Adipocyte (in vitro differentiated cells): ENCODE measurements at regions not wholly inside any gene's neighbourhood (a gene's known extent, or its start where the extent isn't known, plus 50 kb on each side); places are given as distances from the start of the nearest gene placed in this dataset.
A peak's percentile ranks its signal among the peaks of the same experiment; 100 is the strongest.

Experiments
- DNase-seq: peaks from one replicate; pipeline ENCODE4 v3.0.0-alpha.2; 2015; ENCODE audit warnings: low read depth
- H3K27me3 ChIP-seq: replicated peaks from 2 replicates; pipeline ENCODE4 v1.7.0; 2013; ENCODE audit warnings: mild to moderate bottlenecking, low read length, moderate library complexity; ENCODE audit not compliant: control insufficient read depth, insufficient read depth
- H3K36me3 ChIP-seq: 2 replicates; pipeline ENCODE4 v1.7.0; 2013; ENCODE audit warnings: low read length, mild to moderate bottlenecking, moderate library complexity; ENCODE audit not compliant: control insufficient read depth, insufficient read depth, severe bottlenecking
- H3K4me1 ChIP-seq: 2 replicates; pipeline ENCODE4 v1.7.0; 2013; ENCODE audit warnings: mild to moderate bottlenecking, low read length, moderate library complexity; ENCODE audit not compliant: control insufficient read depth, insufficient read depth
- H3K4me3 ChIP-seq: 2 replicates; pipeline ENCODE4 v1.7.0; 2013; ENCODE audit warnings: mild to moderate bottlenecking, low read length, moderate library complexity
- H3K9ac ChIP-seq: 2 replicates; pipeline ENCODE4 v1.7.0; 2013; ENCODE audit warnings: mild to moderate bottlenecking, low read length, moderate library complexity
- H3K9me3 ChIP-seq: 2 replicates; pipeline ENCODE4 v1.7.0; 2013; ENCODE audit warnings: mild to moderate bottlenecking, low read length, moderate library complexity; ENCODE audit not compliant: control insufficient read depth

DNA sequence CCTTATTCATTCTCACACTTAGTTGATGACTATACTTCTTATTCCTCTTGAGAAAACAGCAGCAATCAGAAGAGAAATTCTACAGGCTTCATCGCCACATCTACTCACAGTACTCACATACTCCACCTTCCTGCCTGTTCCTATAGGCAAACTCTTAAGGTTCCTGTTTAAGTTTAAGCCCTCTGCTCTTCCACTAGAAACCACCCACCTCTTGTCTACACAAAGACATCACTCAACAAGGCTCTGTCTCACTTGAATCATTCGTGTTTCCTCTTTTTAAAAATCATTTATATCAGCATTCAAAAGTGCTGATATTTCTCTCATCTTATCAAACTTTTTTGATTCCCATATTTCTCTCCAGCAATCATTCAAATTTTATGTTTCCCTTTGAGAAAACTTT, 85.5 kb upstream of the ADO start:
- Histone ChIP-seq H3K4me1 (no peaks in the 10 kb centered on the region), H3K4me3 (no peak overlapping the region), H3K36me3 (no peaks in the 10 kb centered on the region), H3K9me3 (no peaks in the 10 kb centered on the region), H3K27me3 (no peaks in the 10 kb centered on the region), H3K9ac (no peak overlapping the region)
- DNase-seq: no peak

DNA sequence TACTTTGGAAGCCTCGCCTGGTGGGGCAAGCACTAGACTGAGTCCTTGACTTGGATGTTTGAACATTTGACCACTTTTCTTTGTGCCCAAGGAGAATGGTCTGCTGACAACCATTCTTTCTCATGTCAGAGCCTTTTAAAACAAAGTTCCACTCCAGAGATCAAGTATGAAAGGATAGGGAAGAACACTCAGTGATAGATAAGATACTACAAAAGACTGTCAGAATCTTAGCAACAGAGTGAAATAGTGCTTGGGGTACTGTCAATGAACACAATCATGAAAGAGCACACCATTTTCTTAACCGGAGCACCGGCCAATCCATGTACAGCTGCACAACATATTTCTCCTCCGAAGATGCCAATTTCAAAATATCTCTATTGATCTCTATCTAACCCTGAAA, 82.8 kb upstream of the ADO start:
- DNase-seq: no peak
- Histone ChIP-seq H3K4me3 (no peak overlapping the region), H3K9ac (no peak overlapping the region), H3K36me3 (no peaks in the 10 kb centered on the region), H3K4me1 (no peaks in the 10 kb centered on the region), H3K27me3 (no peaks in the 10 kb centered on the region), H3K9me3 (no peaks in the 10 kb centered on the region)

DNA sequence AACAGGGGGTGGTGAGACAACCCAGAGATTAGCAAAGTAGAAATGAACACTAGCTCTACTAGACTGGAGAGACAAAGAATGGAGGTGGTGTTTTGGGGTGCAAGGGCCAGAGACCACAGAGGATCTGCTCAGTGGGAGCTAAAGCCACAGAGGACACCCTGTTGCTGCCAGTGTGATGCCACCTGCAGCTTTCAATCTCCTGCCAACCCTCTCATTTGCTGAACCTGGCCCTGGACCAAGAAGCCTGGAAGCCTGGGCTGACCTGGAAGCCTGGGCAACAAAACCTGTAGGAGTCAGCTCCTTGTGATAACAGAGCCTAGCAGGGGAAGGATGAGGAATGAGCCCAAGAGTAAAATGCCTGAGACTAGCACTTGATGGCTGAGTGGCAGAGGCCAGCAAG, 81.1 kb upstream of the ADO start:
- Histone ChIP-seq H3K9me3 (no peaks in the 10 kb centered on the region), H3K4me3 (no peak overlapping the region)

DNA sequence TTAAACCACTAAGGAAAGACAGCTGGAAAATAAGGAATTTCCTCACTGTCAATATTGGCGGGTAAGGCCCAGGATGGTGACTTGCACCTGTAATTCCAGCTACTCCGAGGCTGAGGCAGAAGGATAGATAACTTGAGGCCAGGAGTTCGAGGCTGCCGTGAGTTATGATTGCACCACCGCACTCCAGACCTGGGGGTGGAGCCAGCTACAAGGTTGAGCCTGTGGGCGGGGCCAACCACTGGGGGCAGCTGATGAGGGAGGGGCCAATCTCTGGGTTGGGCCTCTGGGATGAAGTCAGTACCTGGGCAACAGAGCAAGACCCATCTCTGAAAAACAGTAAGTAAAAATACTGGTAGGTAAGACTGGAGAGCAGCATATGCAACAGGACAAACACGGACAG, 80.1 kb upstream of the ADO start:
- Histone ChIP-seq H3K36me3 (no peaks in the 10 kb centered on the region), H3K9ac (no peak overlapping the region), H3K4me3 (no peak overlapping the region), H3K4me1 (no peaks in the 10 kb centered on the region), H3K9me3 (no peaks in the 10 kb centered on the region), H3K27me3 (no peaks in the 10 kb centered on the region)
- no peak for DNase-seq

More for the DNA sequence above, 81.1 kb upstream of the ADO start:
- no peaks in the 10 kb centered on the region for H3K36me3 ChIP-seq
- no peak overlapping the region for H3K9ac ChIP-seq
- no peaks in the 10 kb centered on the region for H3K4me1 ChIP-seq
- no peaks in the 10 kb centered on the region for H3K27me3 ChIP-seq
- no peak for DNase-seq

DNA sequence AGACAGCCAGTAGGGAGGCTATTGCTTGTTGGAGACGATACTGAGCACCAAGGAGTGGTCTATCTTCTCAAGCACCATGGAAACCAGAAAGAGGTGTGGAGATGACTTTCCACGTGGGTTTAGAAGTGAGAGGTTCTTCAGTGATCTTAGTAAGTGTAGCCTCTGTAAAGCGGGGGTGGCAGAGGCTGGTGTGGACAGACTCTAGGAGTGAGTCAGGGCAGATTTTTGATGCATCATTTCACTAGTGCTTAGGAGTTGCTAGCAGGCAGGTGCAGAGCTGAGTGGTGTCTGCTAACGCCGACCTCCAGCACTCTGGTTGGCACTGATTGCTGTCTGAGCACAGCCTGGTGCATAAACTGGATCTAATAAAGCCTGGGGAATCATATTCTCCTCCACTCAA, 78.4 kb upstream of the ADO start:
- H3K4me1 ChIP-seq: no peaks in the 10 kb centered on the region
- no peak for DNase-seq
- H3K36me3 ChIP-seq: no peaks in the 10 kb centered on the region
- no peaks in the 10 kb centered on the region for H3K9me3 ChIP-seq
- no peaks in the 10 kb centered on the region for H3K27me3 ChIP-seq
- no peak overlapping the region for H3K9ac ChIP-seq
- no peak overlapping the region for H3K4me3 ChIP-seq

DNA sequence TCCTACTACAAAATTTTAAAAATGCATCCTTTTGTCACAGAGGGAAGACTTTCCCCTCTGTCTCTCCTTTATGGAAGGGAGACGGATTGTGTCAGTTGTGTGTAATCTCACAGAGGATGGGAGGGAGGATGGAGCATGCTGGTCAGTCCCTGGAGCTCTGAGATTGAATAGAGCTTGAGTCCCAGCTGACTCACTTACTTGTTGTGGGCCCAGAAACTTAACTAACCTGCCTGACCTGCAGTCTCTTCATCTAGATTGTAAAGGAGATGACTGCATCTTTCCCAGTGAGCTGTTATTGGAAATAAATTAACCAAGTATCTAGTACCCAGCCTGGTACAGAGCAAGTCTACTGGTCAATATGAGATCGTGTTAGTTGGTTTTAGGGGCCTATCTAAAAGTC, 77.9 kb upstream of the ADO start:
- H3K9me3 ChIP-seq: no peaks in the 10 kb centered on the region
- no peak overlapping the region for H3K9ac ChIP-seq
- H3K4me1 ChIP-seq: no peaks in the 10 kb centered on the region
- no peak overlapping the region for H3K4me3 ChIP-seq
- DNase-seq: no peak
- H3K36me3 ChIP-seq: no peaks in the 10 kb centered on the region
- H3K27me3 ChIP-seq: no peaks in the 10 kb centered on the region

DNA sequence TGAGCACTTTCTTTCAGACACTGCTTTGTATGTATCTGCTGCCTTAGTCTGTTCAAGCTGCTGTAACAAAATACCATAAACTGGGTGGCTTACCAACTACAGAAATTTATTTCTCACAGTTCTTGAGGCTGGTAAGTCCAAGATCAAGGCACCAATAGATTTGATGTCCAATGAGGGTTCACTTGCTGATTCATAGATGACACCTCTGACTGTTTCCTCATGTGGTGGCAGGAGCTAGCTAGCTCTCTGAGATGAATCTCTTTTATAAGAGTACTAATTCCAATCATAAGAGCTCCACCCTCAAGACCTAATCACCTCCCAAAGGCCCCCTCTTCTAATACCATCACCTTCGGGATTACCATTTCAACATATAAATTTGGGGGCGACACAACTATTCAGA, 76.6 kb upstream of the ADO start:
- H3K27me3 ChIP-seq: no peaks in the 10 kb centered on the region
- H3K9me3 ChIP-seq: no peaks in the 10 kb centered on the region
- no peak overlapping the region for H3K4me3 ChIP-seq
- H3K4me1 ChIP-seq: no peaks in the 10 kb centered on the region
- no peak for DNase-seq
- H3K9ac ChIP-seq: no peak overlapping the region
- no peaks in the 10 kb centered on the region for H3K36me3 ChIP-seq

DNA sequence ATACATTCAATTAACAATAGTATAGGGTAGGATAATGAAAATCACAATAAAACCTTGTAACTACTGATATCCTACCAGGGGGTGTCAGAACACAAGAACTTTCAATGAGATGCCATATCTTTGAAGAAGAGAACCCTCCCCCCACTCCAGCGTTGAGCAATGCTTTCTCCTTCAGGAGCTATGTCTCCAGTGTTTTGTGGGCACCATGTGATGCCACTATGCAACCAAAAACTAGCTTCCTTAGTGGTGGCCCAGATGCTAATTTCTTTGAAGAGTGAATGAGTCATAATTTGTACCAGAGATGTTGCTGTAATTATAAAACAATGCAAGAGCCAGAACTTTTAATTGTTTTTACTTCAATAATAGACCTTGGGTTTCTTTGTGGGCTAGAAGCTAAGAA, 76.0 kb upstream of the ADO start:
- Histone ChIP-seq H3K4me3 (no peak overlapping the region), H3K36me3 (no peaks in the 10 kb centered on the region), H3K4me1 (peaks cover under 1% of the 10 kb centered on the region), H3K9ac (no peak overlapping the region), H3K9me3 (no peaks in the 10 kb centered on the region), H3K27me3 (no peaks in the 10 kb centered on the region)
- peak; percentile 11 for DNase-seq

DNA sequence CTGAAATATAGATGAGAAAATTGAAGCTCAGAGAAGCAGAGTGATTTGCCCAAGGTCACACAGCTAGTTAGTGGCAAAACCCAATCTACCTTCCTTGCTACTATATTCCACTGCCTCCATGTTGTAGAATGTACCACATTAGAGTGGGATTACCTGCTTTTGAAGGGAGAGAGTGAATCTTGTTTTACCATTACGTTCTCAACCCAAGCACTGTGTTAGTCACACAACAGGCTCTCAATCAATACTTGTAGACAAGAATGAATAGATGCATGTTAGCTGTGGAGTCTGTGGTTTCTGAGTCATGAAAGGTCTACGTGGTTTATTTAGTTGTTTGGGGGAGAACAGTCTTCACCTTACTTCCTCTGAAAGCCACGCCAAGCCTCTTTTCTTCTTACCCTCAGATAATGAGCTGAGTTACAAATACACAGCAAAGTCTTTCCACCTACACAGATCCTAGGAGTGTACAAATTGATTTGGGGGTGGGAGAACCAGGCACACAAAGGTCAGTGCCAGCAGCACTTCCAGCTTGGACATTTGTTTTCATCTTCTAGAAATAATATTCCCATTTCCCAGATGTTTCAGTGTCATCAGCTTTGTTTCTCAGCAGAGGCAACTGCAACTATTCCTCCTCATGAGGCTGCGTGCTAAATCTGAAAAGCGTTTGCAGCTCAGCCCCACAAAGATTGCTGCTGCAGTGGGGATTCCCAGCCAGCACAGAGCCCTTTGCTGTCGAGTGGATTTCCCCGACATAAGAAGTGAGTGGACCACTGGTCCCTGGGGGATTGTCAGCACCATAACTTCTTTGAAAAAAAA, 71.5 kb upstream of the ADO start:
- H3K4me3 ChIP-seq: no peak overlapping the region
- H3K4me1 ChIP-seq: peaks cover 23% of the 10 kb centered on the region
- no peaks in the 10 kb centered on the region for H3K27me3 ChIP-seq
- no peaks in the 10 kb centered on the region for H3K9me3 ChIP-seq
- no peak overlapping the region for H3K9ac ChIP-seq
- H3K36me3 ChIP-seq: no peaks in the 10 kb centered on the region
- DNase-seq: no peak

DNA sequence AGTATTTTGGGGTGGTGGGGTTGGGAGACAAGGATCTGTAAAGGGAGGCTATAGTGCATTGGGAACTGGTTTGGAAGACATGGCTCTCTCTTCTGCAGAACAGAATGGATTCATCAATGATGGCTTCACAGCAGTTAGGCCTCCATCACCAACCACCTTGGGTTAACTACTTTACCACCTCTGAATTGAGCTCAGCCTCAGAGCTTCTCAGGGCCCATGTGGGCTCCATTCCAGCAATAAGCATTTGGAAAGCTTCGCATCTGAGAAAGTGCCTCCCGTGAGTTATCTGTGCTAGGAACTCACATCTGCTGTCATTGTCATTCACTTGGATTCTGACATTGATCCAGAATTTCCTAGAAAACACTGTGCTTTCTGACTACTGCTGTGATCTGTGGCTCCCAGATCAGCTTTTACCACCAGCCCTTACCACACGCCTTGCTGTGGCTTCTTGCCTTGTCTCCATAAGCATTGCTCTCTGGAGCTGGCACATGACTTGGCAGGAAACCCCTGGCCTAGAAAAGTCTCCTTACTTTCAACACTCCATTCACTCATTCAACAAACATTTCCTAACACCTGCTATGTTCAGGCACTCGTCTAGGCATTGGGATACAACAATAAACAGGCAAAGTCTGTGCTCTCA, 70.7 kb upstream of the ADO start:
- Histone ChIP-seq H3K36me3 (no peaks in the 10 kb centered on the region), H3K4me3 (no peak overlapping the region), H3K9ac (no peak overlapping the region), H3K9me3 (no peaks in the 10 kb centered on the region), H3K27me3 (no peaks in the 10 kb centered on the region), H3K4me1 (peaks cover 31% of the 10 kb centered on the region)
- DNase-seq: no peak

DNA sequence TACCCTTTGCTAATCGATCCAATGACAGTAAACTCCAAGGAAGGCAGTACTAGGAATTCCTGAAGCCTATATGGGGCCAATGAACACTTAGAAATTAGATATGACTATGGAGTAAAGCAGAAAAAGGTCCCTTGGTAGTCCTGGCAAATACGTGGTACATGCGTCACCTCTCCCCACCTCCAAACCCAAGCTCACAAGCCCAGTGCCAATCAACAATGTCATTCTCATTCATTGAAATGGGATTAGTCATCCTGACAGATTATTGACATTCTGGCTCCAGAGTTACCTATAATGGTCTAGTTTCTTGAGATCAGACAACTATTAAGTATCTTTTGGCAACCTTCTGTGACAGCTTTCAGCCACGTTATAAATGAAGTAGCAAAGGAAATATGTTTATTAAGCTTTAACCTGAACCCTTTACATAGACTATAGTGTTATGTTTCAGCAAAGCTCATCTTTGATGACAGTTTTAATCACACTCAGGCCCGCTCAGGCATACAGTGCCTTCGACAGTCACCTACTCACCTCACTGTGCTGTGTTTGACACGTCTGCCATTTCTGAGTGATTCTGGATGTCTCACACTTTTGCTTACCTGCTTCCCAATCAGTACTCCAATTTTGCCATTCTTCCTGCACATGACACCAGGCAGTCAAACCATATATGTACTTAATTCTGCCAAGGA, 69.6 kb upstream of the ADO start:
- H3K4me1 ChIP-seq: peaks cover 37% of the 10 kb centered on the region
- H3K9me3 ChIP-seq: no peaks in the 10 kb centered on the region
- no peak overlapping the region for H3K9ac ChIP-seq
- H3K27me3 ChIP-seq: no peaks in the 10 kb centered on the region
- DNase-seq: no peak
- no peak overlapping the region for H3K4me3 ChIP-seq
- no peaks in the 10 kb centered on the region for H3K36me3 ChIP-seq
